Fibroblast of lung (primary cell): ENCODE measurements at regions not wholly inside any gene's neighbourhood (a gene's known extent, or its start where the extent isn't known, plus 50 kb on each side); places are given as distances from the start of the nearest gene placed in this dataset.

Source experiments
- DNase-seq, 2 donors: peaks; one replicate each; pipeline versions ENCODE4 v3.0.0 to v3.0.0-alpha.2; 2010; ENCODE audit warnings: low read depth in 2 of 2
- H2AFZ ChIP-seq: 2 replicates; pipeline ENCODE4 v1.5.1; 2012; ENCODE audit warnings: low read length, control low read depth, inconsistent platforms
- H3K27ac ChIP-seq: 2 replicates; pipeline ENCODE4 v1.5.1; 2011; ENCODE audit warnings: low read length, control low read depth; ENCODE audit not compliant: insufficient read depth
- H3K27me3 ChIP-seq: 2 replicates; pipeline ENCODE4 v1.5.1; 2011; ENCODE audit warnings: mild to moderate bottlenecking, low read length; ENCODE audit not compliant: control insufficient read depth, insufficient read depth
- H3K36me3 ChIP-seq: 2 replicates; pipeline ENCODE4 v1.5.1; 2011; ENCODE audit warnings: low read length; ENCODE audit not compliant: control insufficient read depth, insufficient read depth
- H3K4me1 ChIP-seq: 2 replicates; pipeline ENCODE4 v1.5.1; 2011; ENCODE audit warnings: low read length; ENCODE audit not compliant: control insufficient read depth, insufficient read depth; ENCODE audit errors: extremely low read depth
- H3K4me2 ChIP-seq: 2 replicates; pipeline ENCODE4 v1.5.1; 2011; ENCODE audit warnings: low read length, control low read depth; ENCODE audit not compliant: insufficient read depth; ENCODE audit errors: extremely low read depth
- H3K4me3 ChIP-seq, 4 experiments: fragments of 200-600 bp in 1 of 4; sonication (generic) in 1 of 4; replicated peaks in 1 of 4; 2 replicates each; pipeline ENCODE4 v1.5.1; 2011 to 2016; ENCODE audit warnings: low read length in 4 of 4, low read depth in 3 of 4, mild to moderate bottlenecking in 3 of 4, control low read depth in 2 of 4, inconsistent platforms in 1 of 4, mixed read lengths in 1 of 4; ENCODE audit not compliant: insufficient read depth in 1 of 4; ENCODE audit errors: control extremely low read depth in 1 of 4
- H3K79me2 ChIP-seq: 2 replicates; pipeline ENCODE4 v1.5.1; 2012; ENCODE audit warnings: mild to moderate bottlenecking, low read length, inconsistent platforms; ENCODE audit not compliant: control insufficient read depth, insufficient read depth
- H3K9ac ChIP-seq: 2 replicates; pipeline ENCODE4 v1.5.1; 2011; ENCODE audit warnings: mild to moderate bottlenecking, low read length, control low read depth; ENCODE audit not compliant: insufficient read depth
- H3K9me3 ChIP-seq: 2 replicates; pipeline ENCODE4 v1.5.1; 2012; ENCODE audit warnings: low read depth, low read length; ENCODE audit not compliant: control insufficient read depth, insufficient read depth
- H4K20me1 ChIP-seq: 2 replicates; pipeline ENCODE4 v1.5.1; 2011; ENCODE audit warnings: low read length; ENCODE audit not compliant: control insufficient read depth, insufficient read depth; ENCODE audit errors: extremely low read depth
- CTCF ChIP-seq, 2 donors: IDR thresholded peaks in 1 of 2; conservative IDR thresholded peaks in 1 of 2; 1 replicate in 1 of 2; 2 replicates in 1 of 2; pipeline ENCODE4 v1.5.1; 2011 to 2012; ENCODE audit warnings: low read length in 2 of 2, control low read depth in 1 of 2, inconsistent platforms in 1 of 2, low read depth in 1 of 2, mild to moderate bottlenecking in 1 of 2
- EZH2 ChIP-seq: IDR thresholded peaks from 2 replicates; pipeline ENCODE4 v1.5.1; 2012; ENCODE audit warnings: low read length, control low read depth, mild to moderate bottlenecking; ENCODE audit errors: missing control alignments

GRCh38 chr9:106449336-106449927, 413.5 kb upstream of the ZNF462 start:
- no peaks in the 10 kb centered on the region for H3K36me3 ChIP-seq
- H2AFZ ChIP-seq = no peak overlapping the region
- no peak overlapping the region for H3K9ac ChIP-seq
- no peak overlapping the region for H3K4me3 ChIP-seq
- no peak for DNase-seq
- TF ChIP-seq CTCF (conservative IDR thresholded peaks at IDR 0.05 in 1 of 2, IDR thresholded peaks at IDR 0.05 in 1 of 2; ENCODE audit: low read depth in 1 of 2, low read length in 2 of 2) (no peak), EZH2 (no peak)
- H3K27me3 ChIP-seq = no peaks in the 10 kb centered on the region
- no peak overlapping the region for H3K27ac ChIP-seq
- no peaks in the 10 kb centered on the region for H4K20me1 ChIP-seq
- no peak overlapping the region for H3K4me2 ChIP-seq
- H3K4me1 ChIP-seq = no peaks in the 10 kb centered on the region
- H3K79me2 ChIP-seq = no peaks in the 10 kb centered on the region
- no peaks in the 10 kb centered on the region for H3K9me3 ChIP-seq

GRCh38 chr9:106450549-106450948, 412.4 kb upstream of the ZNF462 start:
- no peak overlapping the region for H3K4me3 ChIP-seq
- no peak for TF ChIP-seq EZH2
- TF ChIP-seq CTCF (conservative IDR thresholded peaks at IDR 0.05 in 1 of 2, IDR thresholded peaks at IDR 0.05 in 1 of 2; ENCODE audit: low read depth in 1 of 2, low read length in 2 of 2) = no peak
- H3K9me3 ChIP-seq = no peaks in the 10 kb centered on the region
- no peak overlapping the region for H3K4me2 ChIP-seq
- H3K4me1 ChIP-seq = no peaks in the 10 kb centered on the region
- no peaks in the 10 kb centered on the region for H3K79me2 ChIP-seq
- no peaks in the 10 kb centered on the region for H3K27me3 ChIP-seq
- no peaks in the 10 kb centered on the region for H4K20me1 ChIP-seq
- DNase-seq = no peak
- no peak overlapping the region for H3K27ac ChIP-seq
- no peak overlapping the region for H2AFZ ChIP-seq
- no peak overlapping the region for H3K9ac ChIP-seq
- no peaks in the 10 kb centered on the region for H3K36me3 ChIP-seq

- Histone ChIP-seq H3K9ac (no peak overlapping the region), H2AFZ (no peak overlapping the region)
- no peak for DNase-seq
Observed at GRCh38 chr9:106451223-106451622, 411.7 kb upstream of the ZNF462 start.

More at GRCh38 chr9:106451223-106451622, 411.7 kb upstream of the ZNF462 start:
- H3K4me2 ChIP-seq = no peak overlapping the region
- no peaks in the 10 kb centered on the region for H4K20me1 ChIP-seq
- H3K9me3 ChIP-seq = no peaks in the 10 kb centered on the region
- H3K27me3 ChIP-seq = no peaks in the 10 kb centered on the region
- TF ChIP-seq EZH2 (no peak), CTCF (conservative IDR thresholded peaks at IDR 0.05 in 1 of 2, IDR thresholded peaks at IDR 0.05 in 1 of 2; ENCODE audit: low read depth in 1 of 2, low read length in 2 of 2) (no peak)
- no peak overlapping the region for H3K4me3 ChIP-seq
- no peaks in the 10 kb centered on the region for H3K79me2 ChIP-seq
- no peak overlapping the region for H3K27ac ChIP-seq
- no peaks in the 10 kb centered on the region for H3K4me1 ChIP-seq
- no peaks in the 10 kb centered on the region for H3K36me3 ChIP-seq
